CD8-positive, alpha-beta memory T cell (primary cell): ENCODE measurements at regions not wholly inside any gene's neighbourhood (a gene's known extent, or its start where the extent isn't known, plus 50 kb on each side); places are given as distances from the start of the nearest gene placed in this dataset.

Experiments
- CTCF ChIA-PET: fragments of 350-600 bp; sonication (Branson Sonifier 250); formaldehyde crosslinking; loops from one replicate; lab custom pipeline; 2021; ENCODE audit warnings: antibody characterized with exemption; lab: Charles Lee
- POLR2A ChIA-PET: fragments of 350-600 bp; sonication (Branson Sonifier 250); formaldehyde crosslinking; loops from one replicate; lab custom pipeline; 2021; ENCODE audit warnings: antibody characterized with exemption; lab: Charles Lee
- DNase-seq, 5 donors: peaks; one replicate each; pipeline versions ENCODE4 v3.0.0 to v3.0.0-alpha.2; 2020 to 2022; ENCODE audit warnings: mixed read lengths in 1 of 5
- H3K27ac ChIP-seq: one replicate; pipeline ENCODE4 v1.7.0; 2013; ENCODE audit warnings: low read depth, mild to moderate bottlenecking, low read length, moderate library complexity
- H3K27me3 ChIP-seq: 2 replicates; pipeline ENCODE4 v1.7.0; 2013; ENCODE audit warnings: low read length, mild to moderate bottlenecking; ENCODE audit not compliant: insufficient read depth, poor library complexity, severe bottlenecking
- H3K36me3 ChIP-seq: 2 replicates; pipeline ENCODE4 v1.7.0; 2013; ENCODE audit warnings: mild to moderate bottlenecking, low read length, moderate library complexity; ENCODE audit not compliant: insufficient read depth
- H3K4me1 ChIP-seq: 2 replicates; pipeline ENCODE4 v1.7.0; 2013; ENCODE audit warnings: mild to moderate bottlenecking, low read length, moderate library complexity; ENCODE audit not compliant: insufficient read depth
- H3K4me3 ChIP-seq: 2 replicates; pipeline ENCODE4 v1.7.0; 2013; ENCODE audit warnings: mild to moderate bottlenecking, low read length
- H3K9me3 ChIP-seq: 2 replicates; pipeline ENCODE4 v1.7.0; 2013; ENCODE audit warnings: mild to moderate bottlenecking, low read length
- H3K27ac Mint-ChIP-seq, 8 donors: one replicate each; pipeline ENCODE4 v1.8.0; 2020 to 2021; ENCODE audit warnings: mixed read lengths in 8 of 8, mild to moderate bottlenecking in 6 of 8, inconsistent platforms in 3 of 8, moderate library complexity in 3 of 8
- H3K27me3 Mint-ChIP-seq, 2 donors: one replicate each; pipeline ENCODE4 v1.8.0; 2020 to 2021; ENCODE audit warnings: mixed read lengths in 2 of 2, mild to moderate bottlenecking in 1 of 2, moderate library complexity in 1 of 2
- H3K36me3 Mint-ChIP-seq, 3 donors: one replicate each; pipeline ENCODE4 v1.8.0; 2020 to 2021; ENCODE audit warnings: mixed read lengths in 3 of 3, inconsistent platforms in 1 of 3, mild to moderate bottlenecking in 1 of 3
- H3K4me1 Mint-ChIP-seq, 3 donors: one replicate each; pipeline ENCODE4 v1.8.0; 2020 to 2021; ENCODE audit warnings: mixed read lengths in 3 of 3, inconsistent platforms in 1 of 3, mild to moderate bottlenecking in 1 of 3
- H3K4me3 Mint-ChIP-seq, 7 donors: one replicate each; pipeline ENCODE4 v1.8.0; 2020 to 2021; ENCODE audit warnings: mixed read lengths in 7 of 7, mild to moderate bottlenecking in 6 of 7, moderate library complexity in 4 of 7, inconsistent platforms in 2 of 7
- H3K9me3 Mint-ChIP-seq, 5 donors: one replicate each; pipeline ENCODE4 v1.8.0; 2020 to 2022; ENCODE audit warnings: mixed read lengths in 5 of 5, mild to moderate bottlenecking in 3 of 5, moderate library complexity in 2 of 5, inconsistent platforms in 1 of 5

DNA sequence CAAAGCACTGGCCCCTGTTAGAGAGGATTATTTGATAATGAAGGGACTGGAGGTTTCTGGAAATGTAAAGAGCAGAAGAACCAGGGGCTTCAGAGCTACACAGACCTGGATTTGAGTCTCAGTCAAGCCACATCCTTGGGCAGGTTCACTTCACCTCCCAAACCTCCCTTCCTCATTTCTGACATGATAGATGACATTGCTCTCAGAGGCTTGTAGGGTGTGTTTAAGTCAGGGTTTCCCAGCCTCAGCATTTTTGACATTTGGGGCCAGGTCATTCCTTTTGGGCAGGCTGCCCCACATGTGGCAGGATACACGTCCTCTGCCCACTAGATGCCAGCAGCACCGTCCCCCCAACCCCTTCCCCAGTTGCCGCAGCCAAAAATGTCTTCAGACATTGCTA, 474.6 kb downstream of the MATN1 start:
- Histone ChIP-seq H3K9me3 (no peaks in the 10 kb centered on the region), H3K27ac (no peak overlapping the region), H3K27me3 (no peaks in the 10 kb centered on the region), H3K4me3 (no peak overlapping the region), H3K4me1 (no peaks in the 10 kb centered on the region), H3K36me3 (no peaks in the 10 kb centered on the region)
- H3K36me3 Mint-ChIP-seq = no peaks in the 10 kb centered on the region
- no peak overlapping the region for H3K27ac Mint-ChIP-seq
- H3K27me3 Mint-ChIP-seq = peaks cover 4 to 7% of the 10 kb centered on the region in 2 donors
- H3K4me1 Mint-ChIP-seq = no peaks in the 10 kb centered on the region
- no peaks in the 10 kb centered on the region for H3K9me3 Mint-ChIP-seq
- POLR2A ChIA-PET = no interaction called here
- DNase-seq = no peak
- H3K4me3 Mint-ChIP-seq = no peak overlapping the region
- CTCF ChIA-PET = no interaction called here

DNA sequence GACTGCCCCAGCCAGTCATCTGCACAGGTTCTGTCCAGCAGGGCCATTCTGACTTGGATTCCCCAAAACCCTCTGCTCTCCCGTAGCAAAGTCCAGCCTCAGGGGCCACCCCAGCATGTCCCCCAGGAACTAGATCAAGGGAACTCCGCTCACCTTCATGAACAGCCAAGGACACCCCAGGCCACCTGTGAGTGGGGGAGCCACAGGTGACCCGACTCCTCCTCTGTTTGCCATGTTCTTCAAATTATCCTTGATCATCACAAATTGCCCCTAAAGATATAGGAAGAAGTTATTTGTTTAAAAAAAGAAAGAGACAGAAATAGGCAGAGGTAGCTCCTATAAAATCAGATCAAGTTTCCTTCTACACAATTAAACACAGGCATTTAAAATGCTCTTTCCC, 475.0 kb downstream of the MATN1 start:
- no peaks in the 10 kb centered on the region for H3K4me1 Mint-ChIP-seq
- ChIA-PET POLR2A (no interaction called here), CTCF (no interaction called here)
- H3K27ac Mint-ChIP-seq = no peak overlapping the region
- no peak for DNase-seq
- Histone ChIP-seq H3K36me3 (no peaks in the 10 kb centered on the region), H3K27ac (no peak overlapping the region), H3K4me3 (no peak overlapping the region), H3K9me3 (no peaks in the 10 kb centered on the region), H3K4me1 (no peaks in the 10 kb centered on the region), H3K27me3 (no peaks in the 10 kb centered on the region)
- peaks cover 4 to 7% of the 10 kb centered on the region in 2 donors for H3K27me3 Mint-ChIP-seq
- H3K4me3 Mint-ChIP-seq = no peak overlapping the region
- H3K36me3 Mint-ChIP-seq = no peaks in the 10 kb centered on the region
- H3K9me3 Mint-ChIP-seq = no peaks in the 10 kb centered on the region

DNA sequence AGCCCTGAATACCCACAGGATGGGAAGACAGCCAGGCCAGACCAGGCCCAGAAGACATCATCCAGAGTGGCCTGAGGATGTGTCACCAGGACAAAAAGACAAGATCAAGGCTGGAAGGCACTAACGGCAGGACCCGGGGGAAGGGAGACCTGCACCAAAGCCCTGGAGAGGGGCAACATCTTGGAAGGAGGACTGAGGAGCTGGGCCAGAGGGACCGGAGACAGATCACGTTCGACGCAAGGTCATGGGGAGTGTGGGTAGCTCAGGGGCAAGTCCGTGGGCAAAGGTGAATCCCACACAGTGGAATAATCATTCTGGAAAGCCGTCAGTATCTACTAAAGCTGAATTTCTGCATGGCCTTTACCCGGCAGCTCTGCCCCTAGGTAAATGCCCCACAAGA, 478.6 kb downstream of the MATN1 start:
- Histone ChIP-seq H3K27ac (no peak overlapping the region), H3K4me1 (no peaks in the 10 kb centered on the region), H3K9me3 (no peaks in the 10 kb centered on the region), H3K36me3 (no peaks in the 10 kb centered on the region), H3K27me3 (no peaks in the 10 kb centered on the region), H3K4me3 (no peak overlapping the region)
- CTCF ChIA-PET = no interaction called here
- DNase-seq = no peak
- peaks cover 7 to 29% of the 10 kb centered on the region in 2 donors for H3K27me3 Mint-ChIP-seq
- H3K4me1 Mint-ChIP-seq = no peaks in the 10 kb centered on the region
- no peaks in the 10 kb centered on the region for H3K36me3 Mint-ChIP-seq
- H3K9me3 Mint-ChIP-seq = no peaks in the 10 kb centered on the region
- POLR2A ChIA-PET = no interaction called here
- H3K4me3 Mint-ChIP-seq = no peak overlapping the region
- H3K27ac Mint-ChIP-seq = no peak overlapping the region

DNA sequence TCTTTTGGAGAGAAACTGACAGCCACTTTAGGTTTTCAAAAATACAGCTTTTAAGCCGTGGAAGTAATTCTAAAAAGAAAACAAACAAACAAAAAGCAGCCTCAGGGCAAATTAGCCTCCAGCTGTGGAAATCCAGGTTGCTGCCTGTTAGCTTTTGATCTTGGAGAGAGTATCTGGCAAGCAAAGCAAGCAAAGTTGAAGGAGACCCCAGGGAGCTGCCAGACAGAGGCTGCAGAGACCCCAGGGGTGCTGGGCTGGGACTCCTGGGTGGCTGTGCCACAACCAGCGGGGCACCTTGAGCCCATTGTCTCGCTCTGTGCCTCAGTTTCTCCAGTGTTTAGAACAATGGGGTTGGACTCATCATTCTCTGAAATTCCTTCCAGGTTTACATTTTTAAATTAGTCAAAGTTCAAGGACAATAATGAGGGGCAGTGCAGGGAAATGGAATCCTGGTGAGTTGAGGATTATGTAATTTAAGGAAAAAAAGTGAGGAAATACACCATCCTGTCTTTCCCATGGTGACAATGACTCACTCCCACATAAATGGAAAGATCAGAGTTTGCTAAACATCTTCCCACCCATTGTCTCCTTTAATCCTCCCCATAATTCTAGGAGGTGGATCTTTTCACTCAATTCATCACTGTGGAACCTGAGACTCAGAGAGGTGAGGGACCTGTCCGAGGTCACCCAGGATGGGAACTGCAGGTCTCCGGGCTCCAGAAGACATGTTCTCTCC, 480.5 kb downstream of the MATN1 start:
- H3K4me3 Mint-ChIP-seq = no peak overlapping the region
- H3K36me3 Mint-ChIP-seq = no peaks in the 10 kb centered on the region
- no peak for DNase-seq
- H3K4me1 Mint-ChIP-seq = no peaks in the 10 kb centered on the region
- no peak overlapping the region for H3K4me3 ChIP-seq
- H3K27ac Mint-ChIP-seq = no peak overlapping the region
- no peaks in the 10 kb centered on the region for H3K9me3 ChIP-seq
- peaks cover 0 to 3% (median 0%) of the 10 kb centered on the region in 5 donors for H3K9me3 Mint-ChIP-seq
- ChIA-PET POLR2A (no interaction called here), CTCF (no interaction called here)
- H3K27me3 Mint-ChIP-seq = peaks cover 7 to 34% of the 10 kb centered on the region in 2 donors
- H3K36me3 ChIP-seq = no peaks in the 10 kb centered on the region
- no peaks in the 10 kb centered on the region for H3K4me1 ChIP-seq
- no peaks in the 10 kb centered on the region for H3K27me3 ChIP-seq
- no peak overlapping the region for H3K27ac ChIP-seq

- H3K4me3 Mint-ChIP-seq = no peak overlapping the region
- POLR2A ChIA-PET = no interaction called here
- no peaks in the 10 kb centered on the region for H3K36me3 ChIP-seq
- no peaks in the 10 kb centered on the region for H3K4me1 Mint-ChIP-seq
- no peak overlapping the region for H3K27ac ChIP-seq
- no peak overlapping the region for H3K4me3 ChIP-seq
- peaks cover 0 to 3% (median 3%) of the 10 kb centered on the region in 5 donors for H3K9me3 Mint-ChIP-seq
- no peaks in the 10 kb centered on the region for H3K27me3 ChIP-seq
- H3K27me3 Mint-ChIP-seq = peaks cover 7 to 34% of the 10 kb centered on the region in 2 donors
- CTCF ChIA-PET = no interaction called here
- no peak overlapping the region for H3K27ac Mint-ChIP-seq
- H3K9me3 ChIP-seq = no peaks in the 10 kb centered on the region
- no peak for DNase-seq
- no peaks in the 10 kb centered on the region for H3K4me1 ChIP-seq
- no peaks in the 10 kb centered on the region for H3K36me3 Mint-ChIP-seq
These were observed 481.2 kb downstream of the MATN1 start for GRCh38 chr1:30242168-30242567.

DNA sequence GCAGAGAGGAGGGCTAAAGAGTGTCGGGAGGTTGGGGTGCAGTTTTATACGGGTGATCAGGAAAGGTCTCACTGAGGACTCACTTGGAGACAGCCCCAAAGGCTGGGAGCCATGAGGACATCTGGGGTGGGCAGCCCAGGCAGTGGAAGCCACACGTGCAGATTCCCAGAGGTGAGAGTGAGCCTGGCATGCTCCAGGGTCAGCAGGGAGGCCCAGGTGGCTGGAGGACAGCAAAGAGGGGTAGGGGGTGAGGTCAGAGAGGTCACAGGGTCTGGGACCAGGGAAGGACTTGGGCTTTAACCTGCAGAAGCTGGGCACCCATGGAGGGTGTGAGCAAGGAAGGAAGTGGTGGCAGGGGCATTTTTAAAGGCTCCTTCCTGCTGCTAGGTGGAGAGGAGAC, 481.7 kb downstream of the MATN1 start:
- Histone ChIP-seq H3K4me1 (no peaks in the 10 kb centered on the region), H3K36me3 (no peaks in the 10 kb centered on the region), H3K27ac (no peak overlapping the region), H3K27me3 (no peaks in the 10 kb centered on the region), H3K4me3 (no peak overlapping the region), H3K9me3 (no peaks in the 10 kb centered on the region)
- H3K36me3 Mint-ChIP-seq = no peaks in the 10 kb centered on the region
- H3K4me3 Mint-ChIP-seq = no peak overlapping the region
- H3K27me3 Mint-ChIP-seq = peaks cover 7 to 34% of the 10 kb centered on the region in 2 donors
- H3K27ac Mint-ChIP-seq = peak overlapping the region in 1 of 8 donors; percentile 58
- CTCF ChIA-PET = no interaction called here
- peaks cover 0 to 3% (median 3%) of the 10 kb centered on the region in 5 donors for H3K9me3 Mint-ChIP-seq
- H3K4me1 Mint-ChIP-seq = no peaks in the 10 kb centered on the region
- POLR2A ChIA-PET = no interaction called here
- DNase-seq = no peak

- H3K4me3 Mint-ChIP-seq = no peak overlapping the region
- H3K4me1 Mint-ChIP-seq = no peaks in the 10 kb centered on the region
- peaks cover 1 to 7% of the 10 kb centered on the region in 2 donors for H3K27me3 Mint-ChIP-seq
- Histone ChIP-seq H3K9me3 (no peaks in the 10 kb centered on the region), H3K4me1 (no peaks in the 10 kb centered on the region), H3K27me3 (no peaks in the 10 kb centered on the region), H3K4me3 (no peak overlapping the region), H3K36me3 (no peaks in the 10 kb centered on the region), H3K27ac (no peak overlapping the region)
- ChIA-PET POLR2A (no interaction called here), CTCF (no interaction called here)
- H3K9me3 Mint-ChIP-seq = peaks cover 0 to 3% (median 3%) of the 10 kb centered on the region in 5 donors
- H3K36me3 Mint-ChIP-seq = no peaks in the 10 kb centered on the region
- H3K27ac Mint-ChIP-seq = peak overlapping the region in 1 of 8 donors; percentile 4
- DNase-seq = no peak
These were observed 489.3 kb downstream of the MATN1 start for GRCh38 chr1:30234091-30234490.

DNA sequence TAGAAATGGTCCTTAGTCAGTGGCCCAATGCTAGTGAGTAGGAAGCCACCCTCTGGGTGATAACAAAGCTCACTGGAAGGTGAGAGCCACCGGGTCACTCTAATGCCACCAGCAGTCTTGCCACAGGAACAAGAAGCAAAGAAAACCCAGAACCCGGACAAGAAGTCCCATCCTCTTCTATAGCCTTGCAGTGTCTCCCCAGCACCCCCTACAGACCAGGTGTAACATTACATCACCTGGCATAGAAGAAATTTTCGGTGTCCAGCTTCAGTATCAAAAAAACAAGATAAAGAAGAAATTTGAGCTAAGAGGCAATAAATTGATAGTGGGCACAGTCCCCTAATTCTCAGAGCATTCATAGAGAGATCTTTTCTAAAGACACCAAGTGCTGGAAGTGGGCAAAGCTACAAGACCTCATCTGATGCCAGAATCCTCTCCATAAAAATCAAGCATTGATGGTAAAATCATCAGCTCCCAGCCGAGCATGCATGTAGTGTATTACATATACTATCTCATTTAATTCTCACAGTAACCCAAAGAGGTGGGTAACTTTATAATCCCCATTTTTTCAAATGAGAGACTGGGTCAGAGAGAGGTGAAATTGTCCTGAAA, 491.0 kb downstream of the MATN1 start:
- Mint-ChIP-seq H3K4me1 (no peaks in the 10 kb centered on the region), H3K4me3 (no peak overlapping the region), H3K36me3 (no peaks in the 10 kb centered on the region), H3K9me3 (peaks cover 0 to 1% (median 0%) of the 10 kb centered on the region in 5 donors), H3K27me3 (peaks cover 1 to 9% of the 10 kb centered on the region in 2 donors), H3K27ac (no peak overlapping the region)
- ChIA-PET POLR2A (no interaction called here), CTCF (no interaction called here)
- no peaks in the 10 kb centered on the region for H3K4me1 ChIP-seq
- peak in 1 of 5 donors; percentile 9 for DNase-seq
- H3K4me3 ChIP-seq = no peak overlapping the region
- H3K36me3 ChIP-seq = no peaks in the 10 kb centered on the region
- no peak overlapping the region for H3K27ac ChIP-seq
- no peaks in the 10 kb centered on the region for H3K9me3 ChIP-seq
- H3K27me3 ChIP-seq = no peaks in the 10 kb centered on the region
